ENCODE measurements at regions not wholly inside any gene's neighbourhood (a gene's known extent, or its start where the extent isn't known, plus 50 kb on each side); places are given as distances from the start of the nearest gene placed in this dataset.
A peak's percentile ranks its signal among the peaks of the same experiment; 100 is the strongest.

DNA sequence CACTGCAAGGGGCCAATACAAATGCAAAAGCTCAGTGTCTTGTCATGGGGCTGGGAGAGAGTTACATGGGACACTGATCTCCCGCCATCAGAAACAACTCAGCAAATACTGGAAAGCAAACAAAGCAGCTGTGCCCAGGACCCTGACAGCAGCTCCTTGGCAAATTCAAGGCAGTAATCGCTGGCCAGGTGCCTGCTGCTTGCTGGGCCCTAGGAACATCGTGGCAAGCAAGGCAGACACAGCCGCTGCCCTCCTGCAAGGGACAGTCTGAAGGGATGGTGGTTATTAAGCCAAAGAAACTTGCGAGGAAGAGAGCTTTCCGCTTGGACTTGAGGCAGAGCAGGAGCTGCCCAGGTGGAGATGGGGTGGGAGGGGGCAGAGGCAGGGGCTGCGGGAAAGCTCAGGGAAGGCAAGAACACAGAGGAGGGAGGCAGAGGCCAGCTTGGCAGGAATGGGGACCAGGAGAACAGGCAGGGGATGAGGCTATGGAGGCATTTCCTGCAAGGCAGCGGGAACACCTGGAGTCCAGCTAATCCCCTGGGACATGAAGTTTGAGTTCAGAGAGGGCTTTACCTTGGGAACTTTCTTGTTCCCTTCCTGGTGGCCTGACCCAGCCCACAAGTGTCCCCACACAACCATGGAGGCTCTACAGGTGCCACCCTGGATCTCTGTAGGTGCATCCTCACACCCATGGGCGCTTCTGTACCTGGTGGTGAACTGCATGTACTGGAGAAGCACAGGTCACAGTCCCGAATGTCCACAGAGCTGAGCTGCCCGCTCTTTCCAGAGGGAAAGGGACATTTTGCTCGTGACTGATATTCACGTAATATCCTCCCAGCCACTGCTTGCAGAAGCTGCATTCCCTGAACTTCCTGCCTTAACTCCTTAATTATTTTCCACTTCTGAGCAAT lies 78.7 kb upstream of the ATP2B2 start:
- no peak overlapping the region for H3K4me3 Mint-ChIP-seq (ENCODE audit: low read depth, unreplicated experiment)
- TF ChIP-seq, protein P1, sequence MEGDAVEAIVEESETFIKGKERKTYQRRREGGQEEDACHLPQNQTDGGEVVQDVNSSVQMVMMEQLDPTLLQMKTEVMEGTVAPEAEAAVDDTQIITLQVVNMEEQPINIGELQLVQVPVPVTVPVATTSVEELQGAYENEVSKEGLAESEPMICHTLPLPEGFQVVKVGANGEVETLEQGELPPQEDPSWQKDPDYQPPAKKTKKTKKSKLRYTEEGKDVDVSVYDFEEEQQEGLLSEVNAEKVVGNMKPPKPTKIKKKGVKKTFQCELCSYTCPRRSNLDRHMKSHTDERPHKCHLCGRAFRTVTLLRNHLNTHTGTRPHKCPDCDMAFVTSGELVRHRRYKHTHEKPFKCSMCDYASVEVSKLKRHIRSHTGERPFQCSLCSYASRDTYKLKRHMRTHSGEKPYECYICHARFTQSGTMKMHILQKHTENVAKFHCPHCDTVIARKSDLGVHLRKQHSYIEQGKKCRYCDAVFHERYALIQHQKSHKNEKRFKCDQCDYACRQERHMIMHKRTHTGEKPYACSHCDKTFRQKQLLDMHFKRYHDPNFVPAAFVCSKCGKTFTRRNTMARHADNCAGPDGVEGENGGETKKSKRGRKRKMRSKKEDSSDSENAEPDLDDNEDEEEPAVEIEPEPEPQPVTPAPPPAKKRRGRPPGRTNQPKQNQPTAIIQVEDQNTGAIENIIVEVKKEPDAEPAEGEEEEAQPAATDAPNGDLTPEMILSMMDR (IDR thresholded peaks at IDR 0.05; ENCODE audit: unreplicated experiment): no peak
- H3K4me1 Mint-ChIP-seq (ENCODE audit: low read depth, unreplicated experiment): no peaks in the 10 kb centered on the region
- no peaks in the 10 kb centered on the region for H3K9me3 Mint-ChIP-seq (ENCODE audit: low read depth, unreplicated experiment)
- CTCF ChIA-PET: interaction anchor here (1.0 kb wide), 1 partner anchor 39 kb away, joined by 7 read pairs; no protein-coding TSS in a partner anchor
- BruUV-seq (replicated peaks): no TSS peak
- H3K27ac Mint-ChIP-seq (ENCODE audit: unreplicated experiment): no peak overlapping the region
- no peak for DNase-seq
- H3K36me3 Mint-ChIP-seq (ENCODE audit: insufficient read depth, unreplicated experiment): no peaks in the 10 kb centered on the region
- peaks cover 98% of the 10 kb centered on the region for H3K27me3 Mint-ChIP-seq (ENCODE audit: unreplicated experiment)
- intact Hi-C loops (cut with micrococcal nuclease; ENCODE audit: unreplicated experiment): no loop called here

DNA sequence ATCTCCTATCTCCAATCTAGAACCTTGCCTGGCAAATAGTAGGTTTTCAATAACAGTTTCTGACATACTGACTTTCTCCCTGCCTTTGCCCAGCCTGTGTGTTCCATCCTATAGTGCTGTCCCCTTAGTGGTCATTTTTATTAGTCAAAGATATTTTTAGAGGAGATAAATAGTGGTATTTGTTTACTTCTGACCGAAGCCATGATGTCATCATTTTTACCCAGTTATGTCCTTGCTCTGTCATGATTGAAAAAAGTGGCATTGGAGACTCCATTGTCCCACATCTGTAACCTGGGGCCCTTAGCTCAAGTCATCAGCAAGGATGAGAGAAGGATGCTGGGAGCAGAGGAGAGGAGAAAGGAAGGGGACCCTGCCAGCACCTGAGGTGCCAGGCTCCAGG lies 80.6 kb upstream of the ATP2B2 start:
- no peaks in the 10 kb centered on the region for H3K9me3 Mint-ChIP-seq (ENCODE audit: low read depth, unreplicated experiment)
- DNase-seq: no peak
- intact Hi-C loops (cut with micrococcal nuclease; ENCODE audit: unreplicated experiment): no loop called here
- TF ChIP-seq, protein P1 (IDR thresholded peaks at IDR 0.05; ENCODE audit: unreplicated experiment): no peak
- peaks cover 99% of the 10 kb centered on the region for H3K27me3 Mint-ChIP-seq (ENCODE audit: unreplicated experiment)
- CTCF ChIA-PET: no interaction called here
- H3K36me3 Mint-ChIP-seq (ENCODE audit: insufficient read depth, unreplicated experiment): no peaks in the 10 kb centered on the region
- H3K4me3 Mint-ChIP-seq (ENCODE audit: low read depth, unreplicated experiment): no peak overlapping the region
- H3K27ac Mint-ChIP-seq (ENCODE audit: unreplicated experiment): no peak overlapping the region
- BruUV-seq (replicated peaks): no TSS peak
- H3K4me1 Mint-ChIP-seq (ENCODE audit: low read depth, unreplicated experiment): no peaks in the 10 kb centered on the region

DNA sequence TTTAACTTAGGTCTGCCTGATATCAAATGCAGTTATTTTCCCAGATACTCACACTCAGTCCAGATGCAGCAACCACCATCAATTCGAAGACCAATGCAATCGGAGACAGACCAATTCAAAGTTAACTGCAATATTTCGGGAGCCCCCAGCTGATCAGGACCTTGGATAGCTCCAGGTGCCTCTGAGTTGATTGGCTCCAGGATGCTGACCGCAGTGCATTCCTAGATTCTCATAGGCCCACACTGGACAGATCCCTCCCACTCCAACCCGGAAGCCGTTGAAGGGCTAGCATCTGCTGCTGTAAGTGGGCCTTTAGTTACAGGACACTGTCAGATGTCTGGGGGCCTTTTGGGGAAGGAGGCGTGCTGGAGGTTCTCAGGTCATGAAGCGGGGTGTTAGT lies 89.5 kb upstream of the ATP2B2 start:
- Mint-ChIP-seq H3K36me3 (ENCODE audit: insufficient read depth, unreplicated experiment) (no peaks in the 10 kb centered on the region), H3K9me3 (ENCODE audit: low read depth, unreplicated experiment) (no peaks in the 10 kb centered on the region), H3K4me3 (ENCODE audit: low read depth, unreplicated experiment) (no peak overlapping the region), H3K4me1 (ENCODE audit: low read depth, unreplicated experiment) (no peaks in the 10 kb centered on the region), H3K27ac (ENCODE audit: unreplicated experiment) (no peak overlapping the region), H3K27me3 (ENCODE audit: unreplicated experiment) (peaks cover 77% of the 10 kb centered on the region)
- no TSS peak for BruUV-seq (replicated peaks)
- peak; percentile 52 for DNase-seq
- CTCF ChIA-PET: no interaction called here
- TF ChIP-seq, protein P1 (IDR thresholded peaks at IDR 0.05; ENCODE audit: unreplicated experiment): no peak
- intact Hi-C loops (cut with micrococcal nuclease; ENCODE audit: unreplicated experiment): no loop called here

DNA sequence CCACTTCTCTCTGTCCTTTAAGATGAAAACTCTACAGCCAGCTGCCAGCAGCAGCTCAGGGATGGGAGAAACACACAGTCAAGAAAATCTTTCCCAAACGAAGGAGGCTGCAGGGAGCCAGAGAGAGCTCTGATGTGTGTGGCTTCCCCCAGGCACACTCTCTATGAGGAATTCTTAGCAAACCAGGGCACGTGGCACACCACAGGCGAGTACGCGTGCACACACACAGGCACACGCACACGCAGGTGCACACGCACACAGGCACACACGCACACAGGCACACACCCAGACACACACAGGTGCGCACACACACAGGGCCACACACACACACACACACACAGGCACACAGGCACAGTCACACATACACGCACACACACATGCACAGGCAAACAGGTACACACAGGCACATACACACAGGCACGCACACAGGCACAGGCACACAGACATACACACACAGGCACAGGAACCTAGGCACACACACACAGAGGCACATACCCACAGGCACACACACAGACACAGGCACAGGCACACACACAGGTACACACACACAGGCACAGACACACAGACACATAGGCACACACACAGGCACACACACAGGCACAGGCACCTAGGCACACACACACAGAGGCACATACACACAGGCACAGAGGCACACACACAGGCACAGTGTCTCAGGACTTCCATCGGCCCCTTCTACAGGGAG lies 91.5 kb upstream of the ATP2B2 start:
- TF ChIP-seq, protein P1 (IDR thresholded peaks at IDR 0.05; ENCODE audit: unreplicated experiment): no peak
- Mint-ChIP-seq H3K4me3 (ENCODE audit: low read depth, unreplicated experiment) (no peak overlapping the region), H3K27me3 (ENCODE audit: unreplicated experiment) (peaks cover 62% of the 10 kb centered on the region), H3K4me1 (ENCODE audit: low read depth, unreplicated experiment) (no peaks in the 10 kb centered on the region), H3K27ac (ENCODE audit: unreplicated experiment) (no peak overlapping the region), H3K36me3 (ENCODE audit: insufficient read depth, unreplicated experiment) (no peaks in the 10 kb centered on the region), H3K9me3 (ENCODE audit: low read depth, unreplicated experiment) (no peaks in the 10 kb centered on the region)
- intact Hi-C loops (cut with micrococcal nuclease; ENCODE audit: unreplicated experiment): no loop called here
- BruUV-seq (replicated peaks): no TSS peak
- no peak for DNase-seq
- CTCF ChIA-PET: no interaction called here
